Hepatocyte (in vitro differentiated cells): ENCODE measurements at regions not wholly inside any gene's neighbourhood (a gene's known extent, or its start where the extent isn't known, plus 50 kb on each side); places are given as distances from the start of the nearest gene placed in this dataset.

Experiments used
- DNase-seq: peaks from one replicate; pipeline ENCODE4 v3.0.0-alpha.2; 2016; ENCODE audit warnings: low spot score
- H2AFZ ChIP-seq: fragments of 200-600 bp; sonication (generic); 2 replicates; pipeline ENCODE4 v1.6.0; 2016; ENCODE audit warnings: antibody characterized with exemption, mild to moderate bottlenecking
- H3K27ac ChIP-seq: fragments of 200-600 bp; sonication (generic); 2 replicates; pipeline ENCODE4 v1.5.1; 2016; ENCODE audit warnings: mild to moderate bottlenecking
- H3K27me3 ChIP-seq: fragments of 200-600 bp; sonication (generic); 2 replicates; pipeline ENCODE4 v1.6.1; 2016
- H3K36me3 ChIP-seq: fragments of 200-600 bp; sonication (generic); replicated peaks from 2 replicates; pipeline ENCODE4 v1.5.1; 2016; ENCODE audit warnings: low read depth; ENCODE audit not compliant: insufficient read depth
- H3K4me1 ChIP-seq: fragments of 200-600 bp; sonication (generic); 2 replicates; pipeline ENCODE4 v1.5.1; 2016; ENCODE audit warnings: mild to moderate bottlenecking, moderate library complexity; ENCODE audit not compliant: insufficient read depth
- H3K4me2 ChIP-seq: fragments of 200-600 bp; sonication (generic); 2 replicates; pipeline ENCODE4 v1.6.0; 2016
- H3K4me3 ChIP-seq: fragments of 200-600 bp; sonication (generic); 2 replicates; pipeline ENCODE4 v1.5.1; 2016; ENCODE audit warnings: mild to moderate bottlenecking
- H3K79me2 ChIP-seq: fragments of 200-600 bp; sonication (generic); 2 replicates; pipeline ENCODE4 v1.6.0; 2017; ENCODE audit warnings: mild to moderate bottlenecking
- H3K9me2 ChIP-seq: fragments of 200-600 bp; sonication (generic); replicated peaks from 2 replicates; pipeline ENCODE4 v1.6.0; 2017; ENCODE audit warnings: mild to moderate bottlenecking; ENCODE audit not compliant: insufficient read depth
- H3K9me3 ChIP-seq: fragments of 200-600 bp; sonication (generic); 2 replicates; pipeline ENCODE4 v1.5.1; 2016; ENCODE audit warnings: low read depth, mild to moderate bottlenecking
- H4K20me1 ChIP-seq: fragments of 200-600 bp; sonication (generic); 2 replicates; pipeline ENCODE4 v1.6.0; 2016; ENCODE audit warnings: mild to moderate bottlenecking; ENCODE audit not compliant: insufficient read depth, poor library complexity, severe bottlenecking
- EZH2 ChIP-seq: fragments of 200-600 bp; sonication (generic); IDR thresholded peaks from 2 replicates; pipeline ENCODE4 v1.6.1; 2016; ENCODE audit warnings: antibody characterized with exemption, mild to moderate bottlenecking, borderline replicate concordance
- EZH2phosphoT487 ChIP-seq: fragments of 200-600 bp; sonication (generic); IDR thresholded peaks from one replicate; pipeline ENCODE4 v1.6.1; 2018; ENCODE audit warnings: antibody characterized with exemption, mild to moderate bottlenecking, low read depth, moderate library complexity; ENCODE audit not compliant: unreplicated experiment, severe bottlenecking
- WGBS: methylation state at CpG from one replicate; pipeline ENCODE4 v1.1.6; 2016; ENCODE audit warnings: low lambda C conversion rate; ENCODE audit errors: missing lambda C conversion rate; 5-methylcytosine and 5-hydroxymethylcytosine counted together
- TF ChIP-seq, protein P1 (sequence below): fragments of 200-600 bp; sonication (generic); IDR thresholded peaks from 2 replicates; pipeline ENCODE4 v1.5.1; 2016; ENCODE audit warnings: antibody characterized with exemption, mild to moderate bottlenecking; ENCODE audit not compliant: poor library complexity

GRCh38 chr3:117302428-117302827 lies 592.8 kb downstream of the TUSC7 start:
- TF ChIP-seq EZH2phosphoT487 (no peak), EZH2 (no peak)
- TF ChIP-seq, protein P1, sequence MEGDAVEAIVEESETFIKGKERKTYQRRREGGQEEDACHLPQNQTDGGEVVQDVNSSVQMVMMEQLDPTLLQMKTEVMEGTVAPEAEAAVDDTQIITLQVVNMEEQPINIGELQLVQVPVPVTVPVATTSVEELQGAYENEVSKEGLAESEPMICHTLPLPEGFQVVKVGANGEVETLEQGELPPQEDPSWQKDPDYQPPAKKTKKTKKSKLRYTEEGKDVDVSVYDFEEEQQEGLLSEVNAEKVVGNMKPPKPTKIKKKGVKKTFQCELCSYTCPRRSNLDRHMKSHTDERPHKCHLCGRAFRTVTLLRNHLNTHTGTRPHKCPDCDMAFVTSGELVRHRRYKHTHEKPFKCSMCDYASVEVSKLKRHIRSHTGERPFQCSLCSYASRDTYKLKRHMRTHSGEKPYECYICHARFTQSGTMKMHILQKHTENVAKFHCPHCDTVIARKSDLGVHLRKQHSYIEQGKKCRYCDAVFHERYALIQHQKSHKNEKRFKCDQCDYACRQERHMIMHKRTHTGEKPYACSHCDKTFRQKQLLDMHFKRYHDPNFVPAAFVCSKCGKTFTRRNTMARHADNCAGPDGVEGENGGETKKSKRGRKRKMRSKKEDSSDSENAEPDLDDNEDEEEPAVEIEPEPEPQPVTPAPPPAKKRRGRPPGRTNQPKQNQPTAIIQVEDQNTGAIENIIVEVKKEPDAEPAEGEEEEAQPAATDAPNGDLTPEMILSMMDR = no peak
- 81% methylated on average over 7 of the region's 7 CpGs for WGBS
- no peaks in the 10 kb centered on the region for H3K36me3 ChIP-seq

GRCh38 chr3:117303443-117303842 lies 593.9 kb downstream of the TUSC7 start:
- no peaks in the 10 kb centered on the region for H3K36me3 ChIP-seq
- H2AFZ ChIP-seq = no peak overlapping the region
- H3K9me3 ChIP-seq = no peaks in the 10 kb centered on the region
- no peak overlapping the region for H3K27ac ChIP-seq
- 65% methylated on average over 1 of the region's 1 CpG for WGBS
- no peak for TF ChIP-seq EZH2phosphoT487
- TF ChIP-seq EZH2 = no peak
- TF ChIP-seq, protein P1 = no peak
- H3K27me3 ChIP-seq = no peaks in the 10 kb centered on the region
- H4K20me1 ChIP-seq = no peaks in the 10 kb centered on the region
- H3K4me2 ChIP-seq = no peak overlapping the region
- no peaks in the 10 kb centered on the region for H3K9me2 ChIP-seq
- H3K4me3 ChIP-seq = no peak overlapping the region
- DNase-seq = no peak
- no peaks in the 10 kb centered on the region for H3K4me1 ChIP-seq
- no peaks in the 10 kb centered on the region for H3K79me2 ChIP-seq

More at GRCh38 chr3:117302428-117302827, 592.8 kb downstream of the TUSC7 start:
- H3K9me2 ChIP-seq = no peaks in the 10 kb centered on the region
- no peaks in the 10 kb centered on the region for H3K27me3 ChIP-seq
- no peak for DNase-seq
- H3K27ac ChIP-seq = no peak overlapping the region
- no peaks in the 10 kb centered on the region for H4K20me1 ChIP-seq
- H3K79me2 ChIP-seq = no peaks in the 10 kb centered on the region
- H3K9me3 ChIP-seq = no peaks in the 10 kb centered on the region
- no peak overlapping the region for H3K4me3 ChIP-seq
- no peak overlapping the region for H2AFZ ChIP-seq
- H3K4me2 ChIP-seq = no peak overlapping the region
- no peaks in the 10 kb centered on the region for H3K4me1 ChIP-seq

DNA sequence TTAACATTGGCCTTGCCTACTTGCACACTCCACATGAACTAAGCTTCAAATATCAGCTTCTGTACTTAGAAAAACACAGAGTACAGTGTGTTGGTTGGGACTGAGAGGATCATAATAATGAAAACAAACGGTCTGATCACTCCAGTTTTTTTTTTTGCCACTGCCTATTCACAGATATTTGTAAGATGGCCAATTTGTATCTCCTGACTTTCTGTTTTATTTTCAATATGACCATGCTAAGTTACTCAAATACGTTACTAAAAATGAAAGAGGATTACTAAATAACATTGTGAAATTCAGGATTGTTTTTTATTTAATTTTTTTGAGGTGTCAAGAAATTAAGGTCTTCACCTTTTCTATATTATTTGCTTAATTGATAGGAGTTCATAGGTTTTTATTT lies 595.1 kb downstream of the TUSC7 start:
- 92% methylated on average over 2 of the region's 2 CpGs for WGBS
- Histone ChIP-seq H3K4me2 (no peak overlapping the region), H3K9me3 (no peaks in the 10 kb centered on the region), H3K9me2 (no peaks in the 10 kb centered on the region), H3K4me3 (no peak overlapping the region), H3K27ac (no peak overlapping the region), H3K27me3 (no peaks in the 10 kb centered on the region), H2AFZ (no peak overlapping the region), H3K4me1 (no peaks in the 10 kb centered on the region), H3K36me3 (no peaks in the 10 kb centered on the region), H3K79me2 (no peaks in the 10 kb centered on the region), H4K20me1 (no peaks in the 10 kb centered on the region)
- TF ChIP-seq EZH2 = no peak
- TF ChIP-seq EZH2phosphoT487 = no peak
- TF ChIP-seq, protein P1 = no peak
- no peak for DNase-seq

- TF ChIP-seq EZH2phosphoT487 (no peak), EZH2 (no peak)
- TF ChIP-seq, protein P1 = no peak
- Histone ChIP-seq H3K4me1 (no peaks in the 10 kb centered on the region), H3K27ac (no peak overlapping the region), H3K27me3 (no peaks in the 10 kb centered on the region), H3K9me2 (no peaks in the 10 kb centered on the region), H3K9me3 (no peaks in the 10 kb centered on the region), H3K79me2 (no peaks in the 10 kb centered on the region), H2AFZ (no peak overlapping the region), H3K4me3 (no peak overlapping the region), H3K36me3 (no peaks in the 10 kb centered on the region), H3K4me2 (no peak overlapping the region), H4K20me1 (no peaks in the 10 kb centered on the region)
- DNase-seq = no peak
- 89% methylated on average over 1 of the region's 1 CpG for WGBS
These were observed 596.1 kb downstream of the TUSC7 start for GRCh38 chr3:117305681-117306080.
